H1 (cell line): ENCODE measurements at regions not wholly inside any gene's neighbourhood (a gene's known extent, or its start where the extent isn't known, plus 50 kb on each side); places are given as distances from the start of the nearest gene placed in this dataset.

Source experiments
- CTCF ChIA-PET: fragments of 300-600 bp; sonication (Branson Sonifier 250); formaldehyde crosslinking; loops from one replicate; lab custom pipeline; 2021; ENCODE audit not compliant: partially characterized antibody; lab: Charles Lee
- POLR2A ChIA-PET: fragments of 300-600 bp; sonication (Branson Sonifier 250); formaldehyde crosslinking; loops from one replicate; lab custom pipeline; 2021; ENCODE audit warnings: inconsistent platforms; ENCODE audit not compliant: partially characterized antibody; lab: Charles Lee
- DNase-seq, 2 experiments: peaks; one replicate each; pipeline versions ENCODE4 v3.0.0 to v3.0.0-alpha.2; 2010 to 2022; ENCODE audit warnings: low spot score in 2 of 2, low read depth in 1 of 2, mixed read lengths in 1 of 2
- FAIRE-seq: peaks from 2 replicates; lab custom pipeline; 2011; peaks lifted over from hg19 to GRCh38; lab: Jason Lieb, UNC
- H2AFZ ChIP-seq: 2 replicates; pipeline ENCODE4 v1.8.1; 2012; ENCODE audit warnings: low read length, inconsistent platforms
- H2AK5ac ChIP-seq: 2 replicates; pipeline ENCODE4 v1.6.1; 2013; ENCODE audit warnings: low read depth, low read length
- H2BK120ac ChIP-seq: replicated peaks from 2 replicates; pipeline ENCODE3; 2013; ENCODE audit warnings: low read depth, low read length, inconsistent platforms
- H2BK12ac ChIP-seq: 2 replicates; pipeline ENCODE4 v1.6.1; 2013; ENCODE audit warnings: low read depth, low read length
- H2BK15ac ChIP-seq: 2 replicates; pipeline ENCODE4 v1.6.1; 2013; ENCODE audit warnings: low read length
- H2BK20ac ChIP-seq: 2 replicates; pipeline ENCODE4 v1.6.1; 2013; ENCODE audit warnings: low read length
- H2BK5ac ChIP-seq: 2 replicates; pipeline ENCODE4 v1.6.1; 2013; ENCODE audit warnings: low read depth, low read length
- H3K14ac ChIP-seq: 2 replicates; pipeline ENCODE4 v1.6.1; 2013; ENCODE audit warnings: inconsistent platforms; ENCODE audit not compliant: insufficient read length
- H3K18ac ChIP-seq: 2 replicates; pipeline ENCODE4 v1.6.1; 2013; ENCODE audit warnings: low read length; ENCODE audit errors: extremely low read depth
- H3K23ac ChIP-seq: 2 replicates; pipeline ENCODE4 v1.6.1; 2013; ENCODE audit warnings: inconsistent platforms; ENCODE audit not compliant: insufficient read length
- H3K23me2 ChIP-seq: 2 replicates; pipeline ENCODE4 v1.6.1; 2013; ENCODE audit warnings: low read depth, low read length
- H3K27ac ChIP-seq: 2 replicates; pipeline ENCODE4 v1.6.1; 2011; ENCODE audit warnings: low read depth, low read length, inconsistent platforms
- H3K27me3 ChIP-seq, 4 experiments: replicated peaks in 1 of 4; 1 replicate in 1 of 4; 2 replicates in 3 of 4; pipeline versions ENCODE4 v1.6.1 to v1.8.1; 2011 to 2013; ENCODE audit warnings: low read length in 3 of 4, mild to moderate bottlenecking in 3 of 4, inconsistent platforms in 2 of 4, mixed read lengths in 2 of 4, moderate library complexity in 1 of 4; ENCODE audit not compliant: control insufficient read depth in 3 of 4, insufficient read depth in 3 of 4; ENCODE audit errors: extremely low read depth in 1 of 4
- H3K36me3 ChIP-seq, 4 experiments: 2 replicates each; pipeline versions ENCODE4 v1.6.1 to v1.8.1; 2011 to 2013; ENCODE audit warnings: mild to moderate bottlenecking in 4 of 4, low read length in 3 of 4, moderate library complexity in 2 of 4, control low read depth in 1 of 4, inconsistent platforms in 1 of 4; ENCODE audit not compliant: insufficient read depth in 4 of 4, control insufficient read depth in 2 of 4
- H3K4ac ChIP-seq: replicated peaks from 2 replicates; pipeline ENCODE3; 2013; ENCODE audit warnings: low read length, low read depth, mixed read lengths, inconsistent platforms; ENCODE audit not compliant: insufficient read length
- H3K4me1 ChIP-seq, 4 experiments: replicated peaks in 1 of 4; 1 replicate in 1 of 4; 2 replicates in 3 of 4; pipeline versions ENCODE4 v1.6.1 to v1.8.1; 2011 to 2013; ENCODE audit warnings: low read length in 3 of 4, inconsistent platforms in 2 of 4, mixed read lengths in 1 of 4; ENCODE audit not compliant: insufficient read depth in 4 of 4, control insufficient read depth in 3 of 4
- H3K4me2 ChIP-seq, 2 experiments: 2 replicates each; pipeline versions ENCODE4 v1.6.1 to v1.8.1; 2011 to 2013; ENCODE audit warnings: low read depth in 2 of 2, low read length in 2 of 2, control low read depth in 1 of 2, inconsistent platforms in 1 of 2, mild to moderate bottlenecking in 1 of 2; ENCODE audit not compliant: insufficient read depth in 1 of 2
- H3K4me3 ChIP-seq, 4 experiments: fragments of 200-600, 300-600 bp in 1 of 4; sonication (generic), shearing (Covaris generic), sonication (Bioruptor Twin) in 1 of 4; 2 replicates each; pipeline versions ENCODE4 v1.5.1 to v1.8.1; 2011 to 2016; ENCODE audit warnings: low read length in 4 of 4, low read depth in 3 of 4, control low read depth in 2 of 4, inconsistent platforms in 2 of 4, mild to moderate bottlenecking in 2 of 4, mixed read lengths in 1 of 4, moderate library complexity in 1 of 4; ENCODE audit not compliant: insufficient read depth in 2 of 4; ENCODE audit errors: extremely low read depth in 1 of 4
- H3K56ac ChIP-seq: replicated peaks from 2 replicates; pipeline ENCODE3; 2013; ENCODE audit warnings: low read depth, mild to moderate bottlenecking, mixed read lengths, low read length, inconsistent platforms; ENCODE audit not compliant: insufficient read length
- H3K79me1 ChIP-seq: 2 replicates; pipeline ENCODE4 v1.6.1; 2013; ENCODE audit warnings: low read depth, low read length, control low read depth
- H3K79me2 ChIP-seq, 2 experiments: 2 replicates each; pipeline versions ENCODE4 v1.6.1 to v1.8.1; 2012 to 2013; ENCODE audit warnings: low read length in 2 of 2, mild to moderate bottlenecking in 2 of 2, inconsistent platforms in 1 of 2; ENCODE audit not compliant: insufficient read depth in 2 of 2, control insufficient read depth in 1 of 2
- H3K9ac ChIP-seq, 4 experiments: replicated peaks in 1 of 4; 1 replicate in 1 of 4; 2 replicates in 3 of 4; pipeline versions ENCODE4 v1.6.1 to v1.8.1; 2011 to 2013; ENCODE audit warnings: low read depth in 3 of 4, low read length in 3 of 4, control low read depth in 2 of 4, mild to moderate bottlenecking in 2 of 4, moderate library complexity in 2 of 4, inconsistent platforms in 1 of 4; ENCODE audit errors: extremely low read depth in 1 of 4
- H3K9me3 ChIP-seq, 2 experiments: 2 replicates each; pipeline versions ENCODE4 v1.6.1 to v1.8.1; 2012 to 2013; ENCODE audit warnings: mild to moderate bottlenecking in 2 of 2, moderate library complexity in 2 of 2, control low read depth in 1 of 2, inconsistent platforms in 1 of 2, low read depth in 1 of 2, low read length in 1 of 2, mixed read lengths in 1 of 2; ENCODE audit not compliant: insufficient read depth in 2 of 2
- H4K20me1 ChIP-seq, 2 experiments: replicated peaks in 1 of 2; 2 replicates each; pipeline versions ENCODE3 to v1.8.1; 2011 to 2013; ENCODE audit warnings: inconsistent platforms in 2 of 2, low read length in 2 of 2, mild to moderate bottlenecking in 1 of 2; ENCODE audit not compliant: insufficient read depth in 2 of 2, control insufficient read depth in 1 of 2
- H4K5ac ChIP-seq: 2 replicates; pipeline ENCODE4 v1.6.1; 2013; ENCODE audit warnings: low read length, low read depth, mixed read lengths, inconsistent platforms; ENCODE audit not compliant: insufficient read length
- H4K8ac ChIP-seq: 2 replicates; pipeline ENCODE4 v1.8.0; 2013; ENCODE audit warnings: mild to moderate bottlenecking, moderate library complexity, low read length, inconsistent platforms; ENCODE audit not compliant: insufficient read depth; ENCODE audit errors: extremely low read depth
- H4K91ac ChIP-seq: replicated peaks from 2 replicates; pipeline ENCODE3; 2013; ENCODE audit warnings: low read length, mixed read lengths, inconsistent platforms; ENCODE audit not compliant: insufficient read length
- BRCA1 ChIP-seq: IDR thresholded peaks from 2 replicates; pipeline ENCODE4 v1.6.1; 2012; ENCODE audit warnings: low read depth, low read length, improper control_type of control experiment
- CHD2 ChIP-seq: IDR thresholded peaks from 2 replicates; pipeline ENCODE4 v1.6.1; 2012; ENCODE audit warnings: low read length, improper control_type of control experiment
- CTBP2 ChIP-seq: IDR thresholded peaks from 2 replicates; pipeline ENCODE4 v1.7.0; 2011; ENCODE audit warnings: borderline replicate concordance, mild to moderate bottlenecking, moderate library complexity, mixed read lengths, low read length; ENCODE audit not compliant: insufficient read depth, insufficient read length
- EZH2 ChIP-seq: fragments of 200-600 bp; sonication (generic); IDR thresholded peaks from 2 replicates; pipeline ENCODE4 v1.7.1; 2012; ENCODE audit warnings: low read depth, mild to moderate bottlenecking, moderate library complexity, low read length, inconsistent platforms; ENCODE audit not compliant: severe bottlenecking
- FOSL1 ChIP-seq: IDR thresholded peaks from 2 replicates; pipeline ENCODE4 v1.6.1; 2011; ENCODE audit warnings: mild to moderate bottlenecking, low read depth, low read length, moderate library complexity; ENCODE audit not compliant: insufficient read depth
- KDM1A ChIP-seq: fragments of 200-600, 300-600 bp; sonication (generic); IDR thresholded peaks from 2 replicates; pipeline ENCODE4 v1.7.1; 2016; ENCODE audit warnings: mild to moderate bottlenecking, low read length, borderline replicate concordance
- POLR2AphosphoS5 ChIP-seq: IDR thresholded peaks from 2 replicates; pipeline ENCODE4 v1.6.1; 2011; ENCODE audit warnings: low read depth, low read length
- SIRT6 ChIP-seq: IDR thresholded peaks from one replicate; pipeline ENCODE4 v1.7.1; 2012; ENCODE audit warnings: low read length, inconsistent platforms
- TBP ChIP-seq: IDR thresholded peaks from 2 replicates; pipeline ENCODE4 v1.6.1; 2011; ENCODE audit warnings: low read depth, low read length, improper control_type of control experiment
- WGBS, 2 experiments: shearing (Covaris generic) in 1 of 2; methylation state at CpG; one replicate each; pipeline versions ENCODE4 v1.1.6 to v1.1.7; 2013 to 2015; ENCODE audit warnings: low lambda C conversion rate in 2 of 2, mixed read lengths in 2 of 2, inconsistent platforms in 1 of 2, low coverage in 1 of 2, missing lambda C conversion rate in 1 of 2; ENCODE audit not compliant: insufficient replicate concordance in 2 of 2, insufficient coverage in 1 of 2, insufficient read length in 1 of 2; ENCODE audit errors: extremely low coverage in 1 of 2, missing lambda C conversion rate in 1 of 2; 5-methylcytosine and 5-hydroxymethylcytosine counted together

GRCh38 chr3:144458283-144458682 lies 486.7 kb downstream of the DIPK2A start:
- CTCF ChIA-PET = no interaction called here
- no peak for FAIRE-seq
- H4K91ac ChIP-seq = no peak overlapping the region
- H3K27ac ChIP-seq = no peak overlapping the region
- no peak overlapping the region for H2AFZ ChIP-seq
- no peak for DNase-seq
- no peak for TF ChIP-seq BRCA1
- no peak for TF ChIP-seq EZH2
- no peak for TF ChIP-seq CHD2
- no peak for TF ChIP-seq KDM1A
- TF ChIP-seq TBP = no peak
- no peak for TF ChIP-seq FOSL1
- no peak for TF ChIP-seq CTBP2
- no peak for TF ChIP-seq POLR2AphosphoS5
- TF ChIP-seq SIRT6 = no peak
- H3K18ac ChIP-seq = no peak overlapping the region
- whole genome bisulfite sequencing, 2 experiments = 96% methylated on average over 2 of the region's 2 CpGs; no CpG with 5 or more reads in 1 of the 2 experiments
- H3K23ac ChIP-seq = no peak overlapping the region
- POLR2A ChIA-PET = no interaction called here
- no peaks in the 10 kb centered on the region for H3K23me2 ChIP-seq
- H3K79me2 ChIP-seq = no peaks in the 10 kb centered on the region
- H3K4me3 ChIP-seq = no peak overlapping the region
- no peaks in the 10 kb centered on the region for H3K27me3 ChIP-seq
- no peak overlapping the region for H4K8ac ChIP-seq
- no peak overlapping the region for H2BK20ac ChIP-seq
- H3K79me1 ChIP-seq = no peaks in the 10 kb centered on the region
- H3K56ac ChIP-seq = no peak overlapping the region
- no peaks in the 10 kb centered on the region for H4K20me1 ChIP-seq
- no peak overlapping the region for H3K4ac ChIP-seq
- H3K9ac ChIP-seq = no peak overlapping the region
- H3K4me1 ChIP-seq = no peaks in the 10 kb centered on the region
- H3K9me3 ChIP-seq = no peaks in the 10 kb centered on the region
- no peak overlapping the region for H4K5ac ChIP-seq
- H2AK5ac ChIP-seq = no peak overlapping the region
- no peak overlapping the region for H3K14ac ChIP-seq
- no peak overlapping the region for H3K4me2 ChIP-seq
- no peaks in the 10 kb centered on the region for H3K36me3 ChIP-seq
- H2BK5ac ChIP-seq = no peak overlapping the region
- H2BK15ac ChIP-seq = no peak overlapping the region
- no peak overlapping the region for H2BK12ac ChIP-seq
- no peak overlapping the region for H2BK120ac ChIP-seq
